HCT116 (cell line): ENCODE measurements at regions not wholly inside any gene's neighbourhood (a gene's known extent, or its start where the extent isn't known, plus 50 kb on each side); places are given as distances from the start of the nearest gene placed in this dataset.

Source experiments
- ATAC-seq: fragments of 200-7000 bp; cut with Tn5 transposase; 2 replicates; pipeline ENCODE4 v1.9.1; 2020; ENCODE audit warnings: mild to moderate bottlenecking, moderate library complexity
- BruUV-seq: library from RNA; stranded (reverse); fragments of 400-500 nt; replicated peaks from 2 replicates; lab custom pipeline; 2021; lab: Mats Ljungman, UMichigan
- CTCF ChIA-PET: fragments of 300-600 bp; sonication (Branson Sonifier 250); formaldehyde crosslinking; loops from one replicate; lab custom pipeline; 2021; ENCODE audit warnings: antibody characterized with exemption; lab: Charles Lee
- POLR2A ChIA-PET: fragments of 300-600, 350-600 bp; sonication (Branson Sonifier 250); formaldehyde crosslinking; loops from one replicate; lab custom pipeline; 2021; ENCODE audit warnings: antibody characterized with exemption; lab: Charles Lee
- RAD21 ChIA-PET, 2 experiments: fragments of 300-600 bp; sonication (Branson Sonifier 250); formaldehyde crosslinking; loops; one replicate each; lab custom pipeline; 2023; ENCODE audit warnings: low total read pairs in 2 of 2; ENCODE audit not compliant: uncharacterized antibody in 2 of 2, unreplicated experiment in 2 of 2, low non-redundant PET in 1 of 2; lab: Charles Lee
- DNase-seq: peaks from one replicate; pipeline ENCODE4 v3.0.0-alpha.2; 2010; ENCODE audit warnings: low read depth, low spot score
- H2AFZ ChIP-seq: fragments of 200-600 bp; shearing (Covaris generic), sonication (generic); 2 replicates; pipeline ENCODE4 v1.6.1; 2017; ENCODE audit warnings: low read depth, mixed run types, mixed read lengths, antibody characterized with exemption, low read length; ENCODE audit not compliant: poor library complexity, severe bottlenecking
- H3K27ac ChIP-seq: 2 replicates; pipeline ENCODE4 v1.5.1; 2012; ENCODE audit warnings: low read depth, low read length
- H3K27me3 ChIP-seq: fragments of 200-600 bp; sonication (generic); 2 replicates; pipeline ENCODE4 v1.6.1; 2016; ENCODE audit warnings: mixed run types, low read length, mixed read lengths; ENCODE audit not compliant: insufficient read depth
- H3K36me3 ChIP-seq, 2 experiments: fragments of 200-500 bp in 1 of 2; fragments of 200-600 bp in 1 of 2; sonication (Bioruptor generic) in 1 of 2; sonication (generic) in 1 of 2; 2 replicates each; pipeline versions ENCODE4 v1.5.1 to v1.6.1; 2014 to 2016; ENCODE audit warnings: low read length in 2 of 2, inconsistent platforms in 1 of 2, mixed read lengths in 1 of 2, mixed run types in 1 of 2; ENCODE audit not compliant: insufficient read depth in 2 of 2, control insufficient read depth in 1 of 2
- H3K4me1 ChIP-seq, 2 experiments: fragments of 200-600 bp in 1 of 2; sonication (generic) in 1 of 2; 2 replicates each; pipeline versions ENCODE4 v1.5.1 to v1.6.1; 2012 to 2017; ENCODE audit warnings: low read length in 2 of 2, inconsistent platforms in 1 of 2, mild to moderate bottlenecking in 1 of 2, mixed read lengths in 1 of 2, mixed run types in 1 of 2, moderate library complexity in 1 of 2; ENCODE audit not compliant: insufficient read depth in 2 of 2, control insufficient read depth in 1 of 2
- H3K4me2 ChIP-seq: fragments of 200-600 bp; sonication (generic); 2 replicates; pipeline ENCODE4 v1.6.1; 2017; ENCODE audit warnings: mixed run types, low read length, mixed read lengths
- H3K4me3 ChIP-seq, 2 experiments: fragments of 200-600 bp in 1 of 2; sonication (generic) in 1 of 2; replicated peaks in 1 of 2; 2 replicates each; pipeline ENCODE4 v1.5.1; 2011 to 2016; ENCODE audit warnings: low read length in 2 of 2, control low read depth in 1 of 2, low read depth in 1 of 2, mild to moderate bottlenecking in 1 of 2, mixed read lengths in 1 of 2, mixed run types in 1 of 2
- H3K79me2 ChIP-seq: fragments of 200-600 bp; sonication (generic); 2 replicates; pipeline ENCODE4 v1.6.1; 2017; ENCODE audit warnings: mild to moderate bottlenecking, mixed run types, low read length, moderate library complexity, mixed read lengths; ENCODE audit not compliant: insufficient read depth
- H3K9ac ChIP-seq: fragments of 200-600 bp; sonication (generic); 2 replicates; pipeline ENCODE4 v1.6.1; 2016; ENCODE audit warnings: low read length, mixed read lengths
- H3K9me2 ChIP-seq: fragments of 200-600 bp; sonication (generic), shearing (Covaris generic); 2 replicates; pipeline ENCODE4 v1.6.1; 2017; ENCODE audit warnings: mixed run types, mild to moderate bottlenecking, moderate library complexity; ENCODE audit not compliant: insufficient read depth
- H3K9me3 ChIP-seq, 2 experiments: fragments of 200-500 bp in 1 of 2; fragments of 200-600 bp in 1 of 2; sonication (Bioruptor generic) in 1 of 2; sonication (generic) in 1 of 2; 2 replicates each; pipeline ENCODE4 v1.6.1; 2014 to 2017; ENCODE audit warnings: low read length in 2 of 2, mixed read lengths in 2 of 2, inconsistent platforms in 1 of 2, low read depth in 1 of 2, mild to moderate bottlenecking in 1 of 2, mixed run types in 1 of 2, moderate library complexity in 1 of 2; ENCODE audit not compliant: control insufficient read depth in 1 of 2, insufficient read depth in 1 of 2
- H4K20me1 ChIP-seq: fragments of 200-600 bp; sonication (generic), shearing (Covaris generic); 2 replicates; pipeline ENCODE4 v1.6.1; 2017; ENCODE audit warnings: mixed run types, mild to moderate bottlenecking, moderate library complexity; ENCODE audit not compliant: insufficient read depth
- CBX3 ChIP-seq: IDR thresholded peaks from 2 replicates; pipeline ENCODE4 v1.6.1; 2012; ENCODE audit warnings: low read depth
- CEBPB ChIP-seq: IDR thresholded peaks from 2 replicates; pipeline ENCODE4 v1.6.1; 2012; ENCODE audit warnings: low read depth
- CTCF ChIP-seq, 3 experiments: fragments of 200-600 bp in 1 of 3; sonication (generic) in 1 of 3; IDR thresholded peaks in 2 of 3; conservative IDR thresholded peaks in 1 of 3; 2 replicates each; pipeline ENCODE4 v1.5.1; 2012 to 2017; ENCODE audit warnings: low read depth in 2 of 3, low read length in 2 of 3, antibody characterized with exemption in 1 of 3, borderline replicate concordance in 1 of 3, control low read depth in 1 of 3, mild to moderate bottlenecking in 1 of 3, mixed read lengths in 1 of 3, mixed run types in 1 of 3, moderate library complexity in 1 of 3; ENCODE audit not compliant: insufficient read depth in 1 of 3
- EGR1 ChIP-seq: IDR thresholded peaks from 2 replicates; pipeline ENCODE4 v1.6.1; 2012; ENCODE audit warnings: low read depth
- ELF1 ChIP-seq: IDR thresholded peaks from 2 replicates; pipeline ENCODE4 v1.6.1; 2012; ENCODE audit warnings: low read depth, borderline replicate concordance
- EZH2 ChIP-seq: fragments of 200-600 bp; sonication (generic); IDR thresholded peaks from 2 replicates; pipeline ENCODE4 v1.6.1; 2017; ENCODE audit warnings: antibody characterized with exemption, mixed run types
- JUND ChIP-seq: IDR thresholded peaks from 2 replicates; pipeline ENCODE4 v1.6.1; 2012
- MAX ChIP-seq: IDR thresholded peaks from 2 replicates; pipeline ENCODE4 v1.6.1; 2012
- POLR2A ChIP-seq: IDR thresholded peaks from 2 replicates; pipeline ENCODE4 v1.7.0; 2011; ENCODE audit warnings: borderline replicate concordance; ENCODE audit not compliant: insufficient read depth, insufficient read length; ENCODE audit errors: extremely low read depth
- POLR2AphosphoS5 ChIP-seq: IDR thresholded peaks from 2 replicates; pipeline ENCODE4 v1.6.1; 2011; ENCODE audit warnings: mild to moderate bottlenecking, low read depth, low read length, moderate library complexity
- RAD21 ChIP-seq: IDR thresholded peaks from 2 replicates; pipeline ENCODE4 v1.6.1; 2012; ENCODE audit warnings: low read depth, mild to moderate bottlenecking
- REST ChIP-seq: IDR thresholded peaks from 2 replicates; pipeline ENCODE4 v1.6.1; 2012; ENCODE audit warnings: low read depth
- SIN3A ChIP-seq: IDR thresholded peaks from 2 replicates; pipeline ENCODE4 v1.6.1; 2012; ENCODE audit warnings: low read depth
- SP1 ChIP-seq: IDR thresholded peaks from 2 replicates; pipeline ENCODE4 v1.6.1; 2012; ENCODE audit warnings: low read depth
- SRF ChIP-seq: IDR thresholded peaks from 2 replicates; pipeline ENCODE4 v1.6.1; 2012; ENCODE audit warnings: low read depth
- TCF7L2 ChIP-seq: IDR thresholded peaks from 2 replicates; pipeline ENCODE4 v1.7.0; 2011; ENCODE audit warnings: borderline replicate concordance, inconsistent platforms; ENCODE audit not compliant: insufficient read depth, insufficient read length; ENCODE audit errors: extremely low read depth
- YY1 ChIP-seq: IDR thresholded peaks from 2 replicates; pipeline ENCODE4 v1.6.1; 2011; ENCODE audit warnings: low read length, low read depth, moderate library complexity, mild to moderate bottlenecking; ENCODE audit not compliant: insufficient replicate concordance; ENCODE audit errors: extremely low read depth
- ZBTB33 ChIP-seq: IDR thresholded peaks from 2 replicates; pipeline ENCODE4 v1.6.1; 2011; ENCODE audit warnings: mild to moderate bottlenecking, low read length, moderate library complexity; ENCODE audit not compliant: insufficient replicate concordance; ENCODE audit errors: extremely low read depth
- ZFX ChIP-seq: fragments of 450-650 bp; IDR thresholded peaks from 2 replicates; pipeline ENCODE4 v1.6.1; 2017
- ZNF274 ChIP-seq: fragments of 200-500 bp; sonication (Bioruptor generic); IDR thresholded peaks from 2 replicates; pipeline ENCODE4 v1.6.1; 2014; ENCODE audit warnings: mild to moderate bottlenecking, low read depth, low read length, inconsistent platforms
- intact Hi-C: fragments of 100-400 bp; cut with micrococcal nuclease; formaldehyde crosslinking; loops from 2 replicates; pipeline ENCODE4 v1.10.0; 2022

GRCh38 chr7:119706608-119707007 is 566.4 kb upstream of the KCND2 start:
- H3K36me3 ChIP-seq = no peaks in the 10 kb centered on the region
- no peaks in the 10 kb centered on the region for H3K79me2 ChIP-seq
- TF ChIP-seq REST = no peak
- TF ChIP-seq MAX = no peak
- no peak for TF ChIP-seq SRF
- no peak for TF ChIP-seq CTCF (IDR thresholded peaks at IDR 0.05 in 2 of 3, conservative IDR thresholded peaks at IDR 0.05 in 1 of 3; ENCODE audit: borderline replicate concordance in 1 of 3, insufficient read depth in 1 of 3, low read depth in 2 of 3, low read length in 2 of 3)
- TF ChIP-seq JUND = no peak
- TF ChIP-seq CBX3 = no peak
- TF ChIP-seq ZFX = no peak
- TF ChIP-seq POLR2A = no peak
- no peak for TF ChIP-seq EZH2
- TF ChIP-seq SIN3A = no peak
- no peak for TF ChIP-seq ELF1
- TF ChIP-seq RAD21 = no peak
- no peak for TF ChIP-seq ZNF274
- TF ChIP-seq CEBPB = no peak
- no peak for TF ChIP-seq ZBTB33
- TF ChIP-seq POLR2AphosphoS5 = no peak
- no peak for TF ChIP-seq YY1
- TF ChIP-seq TCF7L2 = no peak
- no peak for TF ChIP-seq EGR1
- TF ChIP-seq SP1 = no peak
- TF ChIP-seq, all 23 proteins: peak for 0
- H3K27me3 ChIP-seq = no peaks in the 10 kb centered on the region
- H3K9me2 ChIP-seq = no peaks in the 10 kb centered on the region
- intact Hi-C loops = no loop called here
- ATAC-seq = no peak
- H3K4me3 ChIP-seq = no peak overlapping the region
- CTCF ChIA-PET = no interaction called here
- H4K20me1 ChIP-seq = no peaks in the 10 kb centered on the region
- RAD21 ChIA-PET = no interaction called here
- no peaks in the 10 kb centered on the region for H3K4me1 ChIP-seq
- BruUV-seq = no TSS peak
- no peak overlapping the region for H3K27ac ChIP-seq
- DNase-seq = no peak
- 0 out of 4 replicates have a peak, but pooled peaks cover 0 to 4% of the 10 kb centered on the region in 2 experiments for H3K9me3 ChIP-seq
- H3K4me2 ChIP-seq = no peak overlapping the region
- H2AFZ ChIP-seq = no peak overlapping the region
- POLR2A ChIA-PET = no interaction called here
- H3K9ac ChIP-seq = no peak overlapping the region
